AG09319 (cell line): ENCODE measurements at regions not wholly inside any gene's neighbourhood (a gene's known extent, or its start where the extent isn't known, plus 50 kb on each side); places are given as distances from the start of the nearest gene placed in this dataset.

Experiments used
- DNase-seq: peaks from one replicate; pipeline ENCODE4 v3.0.0-alpha.2; 2010; ENCODE audit warnings: low read depth; ENCODE audit errors: extremely low read depth
- CTCF ChIP-seq: IDR thresholded peaks from 2 replicates; pipeline ENCODE4 v1.5.1; 2011; ENCODE audit warnings: low read depth, mild to moderate bottlenecking, inconsistent platforms, low read length, moderate library complexity

GRCh38 chr9:108367188-108367587, 488.6 kb downstream of the ACTL7B start:
- no peak for TF ChIP-seq CTCF

GRCh38 chr9:108363311-108363710, 492.5 kb downstream of the ACTL7B start:
- no peak for DNase-seq
- no peak for TF ChIP-seq CTCF

More at GRCh38 chr9:108367188-108367587, 488.6 kb downstream of the ACTL7B start:
- DNase-seq = no peak

GRCh38 chr9:108360304-108360703, 495.5 kb downstream of the ACTL7B start:
- DNase-seq = no peak
- TF ChIP-seq CTCF = no peak

- DNase-seq = no peak
- TF ChIP-seq CTCF = no peak
These were observed 499.0 kb downstream of the ACTL7B start for GRCh38 chr9:108356806-108357205.

- no peak for DNase-seq
- TF ChIP-seq CTCF = no peak
These were observed 504.2 kb downstream of the ACTL7B start for GRCh38 chr9:108351571-108351970.

GRCh38 chr9:108347463-108348188, 508.2 kb downstream of the ACTL7B start:
- TF ChIP-seq CTCF = no peak
- DNase-seq = no peak

GRCh38 chr9:108345826-108346225, 510.0 kb downstream of the ACTL7B start:
- no peak for TF ChIP-seq CTCF
- no peak for DNase-seq
